ENCODE measurements at regions not wholly inside any gene's neighbourhood (a gene's known extent, or its start where the extent isn't known, plus 50 kb on each side); places are given as distances from the start of the nearest gene placed in this dataset.

GRCh38 chr10:78963074-78964034 lies 105.4 kb upstream of the ZMIZ1 start:
- no peak for DNase-seq (ENCODE audit: low spot score)

GRCh38 chr10:78964274-78964951 lies 104.4 kb upstream of the ZMIZ1 start:
- DNase-seq (ENCODE audit: low spot score), result no peak

DNA sequence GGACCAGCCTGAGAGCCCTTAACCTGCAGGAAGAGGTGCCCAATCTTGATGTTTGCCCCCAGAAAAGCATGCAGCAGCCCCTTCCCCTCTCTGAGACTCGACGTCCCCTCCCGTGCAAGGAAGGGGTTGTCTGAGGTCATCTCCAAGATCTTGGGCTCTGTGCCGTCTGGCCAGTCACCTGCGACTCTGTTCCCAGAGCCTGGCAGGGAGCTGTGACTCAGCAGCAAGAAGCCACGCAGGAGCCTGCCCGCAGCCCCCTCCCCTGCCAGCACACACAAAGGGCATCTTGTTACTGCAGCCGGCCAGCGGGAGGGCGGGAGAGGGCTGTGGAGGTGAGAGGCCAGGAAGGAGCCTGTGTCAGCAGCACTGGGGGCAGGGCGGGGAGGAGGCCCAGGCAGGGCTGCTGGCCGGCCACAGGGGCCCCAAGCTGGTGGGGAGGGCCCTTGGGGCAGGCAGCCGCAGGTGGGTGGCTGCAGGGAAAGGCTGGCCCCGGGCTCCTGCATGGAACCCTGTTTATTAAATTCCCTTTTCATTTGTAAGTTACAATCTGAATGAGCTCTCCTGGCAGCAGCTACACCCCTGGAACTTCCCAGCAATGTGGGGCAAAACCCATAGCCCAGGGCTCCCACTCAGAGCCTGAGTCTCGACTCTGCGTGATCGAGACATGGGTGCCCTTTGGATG lies 103.7 kb upstream of the ZMIZ1 start:
- DNase-seq (ENCODE audit: low spot score), result no peak

DNA sequence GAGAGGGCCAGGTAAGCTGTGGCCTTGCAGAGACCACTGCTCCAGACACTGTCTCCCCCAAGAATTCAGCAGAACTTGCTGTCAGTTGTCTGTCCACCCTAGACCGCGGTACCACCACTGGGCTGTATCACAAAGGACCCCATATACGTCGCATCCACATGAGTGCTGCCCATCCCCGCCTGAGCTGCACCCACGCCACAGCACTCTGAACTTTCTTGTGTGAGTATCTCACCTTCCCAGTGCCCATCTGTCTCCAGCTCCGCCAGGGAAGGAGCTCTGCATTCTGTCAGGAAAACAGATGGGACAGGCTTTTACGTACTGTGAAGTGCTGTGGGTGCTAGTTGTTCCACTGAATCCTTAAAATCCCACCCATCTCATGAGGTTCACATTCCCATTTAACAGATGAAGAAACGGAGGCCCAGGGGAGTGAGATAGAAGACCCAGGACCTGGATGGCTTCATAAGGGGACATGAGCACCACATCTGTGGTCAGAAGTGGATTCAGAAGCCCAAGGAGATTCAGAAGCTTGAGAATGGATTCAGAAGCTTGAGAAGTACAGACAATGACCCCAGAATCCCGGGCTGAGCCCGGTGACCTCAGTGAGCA lies 102.5 kb upstream of the ZMIZ1 start:
- no peak for DNase-seq (ENCODE audit: low spot score)

GRCh38 chr10:78966844-78967488 lies 101.8 kb upstream of the ZMIZ1 start:
- no peak for DNase-seq (ENCODE audit: low spot score)

DNA sequence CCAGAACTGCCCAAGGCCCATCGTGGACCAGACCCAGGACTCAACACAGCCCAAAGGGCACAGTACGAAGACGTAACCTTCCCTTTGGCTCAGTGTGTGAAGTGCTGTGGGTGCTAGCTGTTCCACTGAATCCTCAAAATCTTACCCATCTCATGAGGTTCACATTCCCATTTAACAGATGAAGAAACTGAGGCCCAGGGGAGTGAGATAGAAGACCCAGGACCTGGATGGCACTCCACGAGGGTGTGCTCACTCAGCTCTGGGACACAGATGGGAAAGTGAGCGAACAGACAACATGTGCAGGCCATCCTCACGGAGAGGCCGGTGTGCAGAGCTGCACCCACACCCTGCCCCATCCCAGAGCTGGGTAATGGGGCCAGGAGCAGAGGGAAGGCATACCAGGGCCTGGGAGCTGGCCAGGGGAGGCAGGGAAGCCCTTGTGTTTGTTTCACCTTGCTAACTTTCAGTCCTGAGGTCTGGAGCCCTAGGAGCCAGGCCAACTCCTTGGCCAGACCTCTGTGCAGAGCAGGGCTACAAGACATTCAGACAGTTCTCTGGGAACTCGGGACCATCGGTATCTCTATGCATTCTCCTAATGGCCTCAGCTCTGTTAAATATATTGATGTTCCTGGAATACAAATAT lies 100.3 kb upstream of the ZMIZ1 start:
- no peak for DNase-seq (ENCODE audit: low spot score)

- DNase-seq (ENCODE audit: low spot score), result no peak
Observed at GRCh38 chr10:78968943-78969342, 99.8 kb upstream of the ZMIZ1 start.

- no peak for DNase-seq (ENCODE audit: low spot score)
Observed at GRCh38 chr10:78969719-78970118, 99.0 kb upstream of the ZMIZ1 start.

- no peak for DNase-seq (ENCODE audit: low spot score)
Observed at GRCh38 chr10:78970261-78970660, 98.5 kb upstream of the ZMIZ1 start.

DNA sequence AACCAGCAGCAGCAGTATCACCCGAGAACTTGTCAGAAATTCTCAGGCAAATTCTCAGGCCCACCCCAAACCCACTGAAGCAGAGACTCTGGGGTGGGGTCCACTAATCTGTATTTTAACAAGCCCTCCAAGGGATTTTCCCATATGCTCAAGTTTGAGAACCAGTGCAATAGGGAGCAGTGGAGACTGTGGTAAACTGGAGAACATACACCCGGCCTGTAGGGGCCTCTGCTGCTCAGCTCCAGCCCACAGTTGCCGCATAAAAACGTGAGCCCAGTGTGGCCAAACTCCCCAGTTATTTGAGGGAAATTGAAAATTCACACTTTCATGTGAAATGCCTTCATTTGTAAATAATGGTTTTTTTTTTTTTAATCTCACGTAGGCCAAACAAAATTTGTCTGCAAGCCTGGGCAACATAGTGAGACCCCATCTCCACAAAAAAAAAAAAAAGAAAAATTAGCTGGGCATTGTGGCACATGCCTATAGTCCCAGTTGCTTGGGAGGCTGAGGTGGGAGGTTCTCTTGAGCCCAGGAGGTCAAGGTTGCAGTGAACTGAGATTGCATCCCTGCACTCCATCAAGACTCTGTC lies 97.6 kb upstream of the ZMIZ1 start:
- DNase-seq (ENCODE audit: low spot score), result no peak

GRCh38 chr10:78972160-78972946 lies 96.4 kb upstream of the ZMIZ1 start:
- peak; percentile 83 for DNase-seq (ENCODE audit: low spot score)

DNA sequence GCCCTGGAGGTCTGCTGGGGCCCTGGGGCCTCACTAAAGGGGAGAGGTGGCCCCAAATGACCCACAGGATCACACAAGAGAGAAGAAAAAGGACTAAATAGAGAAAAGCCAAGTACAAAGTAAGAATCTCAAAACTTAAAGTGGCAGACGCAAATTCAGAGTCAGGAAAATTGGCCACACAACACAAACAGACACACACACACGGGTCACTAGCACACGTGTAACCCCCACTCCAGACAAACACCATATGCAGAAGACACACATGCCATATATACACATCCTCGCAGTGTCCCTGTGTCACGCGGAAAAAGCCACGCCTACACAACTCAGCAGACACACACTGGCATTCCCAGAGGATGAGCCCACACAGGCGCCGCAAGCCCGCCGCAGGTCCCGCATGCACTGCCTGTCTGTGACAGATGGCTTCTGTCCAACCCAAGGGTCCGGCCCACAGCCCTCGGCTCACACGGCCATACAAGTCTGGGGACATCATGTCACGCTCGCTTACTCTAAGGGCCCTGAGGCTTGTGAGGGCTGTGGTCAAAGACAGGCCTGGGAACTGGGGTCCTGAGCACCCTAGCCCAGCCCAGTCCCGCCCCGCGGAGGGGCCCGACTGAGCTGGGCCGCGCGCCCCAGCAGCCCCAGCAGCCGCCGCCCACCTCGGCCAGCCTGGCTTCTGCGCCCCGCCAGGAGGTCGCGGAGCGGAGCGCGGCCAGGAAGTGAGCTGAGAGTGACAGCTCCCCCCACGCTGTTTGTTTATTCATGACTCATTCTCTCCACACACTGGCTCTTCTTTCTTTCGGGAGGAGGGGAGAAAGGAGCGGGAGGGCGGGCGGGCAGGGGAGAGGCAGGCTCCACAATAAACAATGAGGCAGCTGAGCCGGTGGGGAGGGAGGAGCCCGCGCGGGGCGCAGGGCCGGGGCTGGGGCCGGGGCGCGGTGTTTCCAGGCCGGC lies 95.5 kb upstream of the ZMIZ1 start:
- peak; percentile 93 for DNase-seq (ENCODE audit: low spot score)

GRCh38 chr10:78973901-78974616 lies 94.7 kb upstream of the ZMIZ1 start:
- DNase-seq (ENCODE audit: low spot score), result peak; percentile 19

DNA sequence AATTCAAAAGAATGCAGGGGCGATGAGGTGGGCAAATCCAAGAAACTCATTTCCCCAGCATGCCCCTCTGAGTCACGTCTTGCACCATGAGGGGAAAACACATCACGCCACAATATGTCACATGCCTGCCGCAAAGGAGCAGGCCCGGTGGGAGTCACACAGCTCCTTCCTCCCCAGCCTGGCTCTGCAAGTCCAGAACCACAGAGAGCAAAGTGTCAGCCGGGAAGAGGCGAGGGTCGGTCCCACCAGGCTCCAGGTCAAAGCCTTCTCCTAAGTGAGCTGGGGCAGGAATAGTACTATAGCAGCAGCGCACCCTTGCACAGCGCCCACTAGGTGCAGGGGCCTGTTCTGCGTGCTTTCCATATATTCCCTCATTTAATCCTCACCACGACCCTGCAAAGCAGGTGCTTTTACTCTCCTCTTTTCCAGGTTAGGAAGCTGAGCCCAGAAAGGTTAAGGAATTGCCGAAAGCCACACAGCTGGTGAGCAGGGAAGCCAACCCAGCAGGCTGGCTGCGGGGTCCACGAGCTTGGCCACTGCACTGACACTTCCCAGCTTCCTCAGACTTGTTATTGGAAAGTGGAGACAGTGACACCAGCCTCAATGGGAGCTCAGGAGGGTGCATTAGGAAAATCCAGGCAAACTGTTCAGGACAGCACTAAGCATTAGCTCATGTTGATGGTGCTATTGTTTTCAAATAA lies 94.0 kb upstream of the ZMIZ1 start:
- DNase-seq (ENCODE audit: low spot score), result peak; percentile 82

- DNase-seq (ENCODE audit: low spot score), result no peak
Observed at GRCh38 chr10:78975926-78976325, 92.8 kb upstream of the ZMIZ1 start.

- DNase-seq (ENCODE audit: low spot score), result no peak
Observed at GRCh38 chr10:78976825-78977755, 91.7 kb upstream of the ZMIZ1 start.

Measured in AG08395 (cell line).